ENCODE measurements at regions not wholly inside any gene's neighbourhood (a gene's known extent, or its start where the extent isn't known, plus 50 kb on each side); places are given as distances from the start of the nearest gene placed in this dataset.
A peak's percentile ranks its signal among the peaks of the same experiment; 100 is the strongest.

- Histone ChIP-seq H3K9ac (ENCODE audit: low read length) (no peak overlapping the region), H3K9me3 (ENCODE audit: control insufficient read depth, low read depth, low read length) (no peaks in the 10 kb centered on the region), H3K4me3 (ENCODE audit: low read length) (no peak overlapping the region), H3K27ac (ENCODE audit: low read length) (no peak overlapping the region), H3K27me3 (ENCODE audit: control insufficient read depth, insufficient read depth, low read length) (peaks cover under 1% of the 10 kb centered on the region), H3K36me3 (ENCODE audit: control insufficient read depth, low read depth, low read length) (no peaks in the 10 kb centered on the region), H3K4me1 (ENCODE audit: control insufficient read depth, low read depth, low read length) (peaks cover 47% of the 10 kb centered on the region)
These were observed 82.7 kb upstream of the PRDM1 start for GRCh38 chr6:106003268-106003987.

DNA sequence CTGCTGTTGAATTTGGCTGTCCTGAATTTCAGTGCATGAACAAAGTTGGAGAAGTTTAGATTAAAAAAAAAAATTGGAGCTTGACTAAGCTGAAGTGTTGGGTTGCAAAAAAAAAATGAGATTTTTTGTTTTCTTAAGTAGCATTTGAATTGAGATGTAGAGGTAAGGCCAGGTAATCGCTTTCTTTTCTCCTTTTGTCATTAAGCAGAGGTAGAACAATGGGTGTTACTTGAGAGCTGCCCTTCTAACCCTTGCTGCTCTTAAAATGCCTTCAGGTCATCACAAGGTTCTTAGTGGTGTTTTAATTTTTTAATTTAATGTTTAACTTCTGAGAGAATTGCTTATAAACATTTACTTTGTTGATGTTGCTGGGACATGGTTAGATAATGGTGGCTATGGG lies 84.1 kb upstream of the PRDM1 start:
- H3K27me3 ChIP-seq (ENCODE audit: control insufficient read depth, insufficient read depth, low read length), result peaks cover 15% of the 10 kb centered on the region
- H3K36me3 ChIP-seq (ENCODE audit: control insufficient read depth, low read depth, low read length), result no peaks in the 10 kb centered on the region
- H3K9me3 ChIP-seq (ENCODE audit: control insufficient read depth, low read depth, low read length), result no peaks in the 10 kb centered on the region
- H3K4me3 ChIP-seq (ENCODE audit: low read length), result peak overlapping the region; percentile 37
- no peak overlapping the region for H3K27ac ChIP-seq (ENCODE audit: low read length)
- peak overlapping the region; percentile 12 for H3K9ac ChIP-seq (ENCODE audit: low read length)
- H3K4me1 ChIP-seq (ENCODE audit: control insufficient read depth, low read depth, low read length), result peaks cover 49% of the 10 kb centered on the region

DNA sequence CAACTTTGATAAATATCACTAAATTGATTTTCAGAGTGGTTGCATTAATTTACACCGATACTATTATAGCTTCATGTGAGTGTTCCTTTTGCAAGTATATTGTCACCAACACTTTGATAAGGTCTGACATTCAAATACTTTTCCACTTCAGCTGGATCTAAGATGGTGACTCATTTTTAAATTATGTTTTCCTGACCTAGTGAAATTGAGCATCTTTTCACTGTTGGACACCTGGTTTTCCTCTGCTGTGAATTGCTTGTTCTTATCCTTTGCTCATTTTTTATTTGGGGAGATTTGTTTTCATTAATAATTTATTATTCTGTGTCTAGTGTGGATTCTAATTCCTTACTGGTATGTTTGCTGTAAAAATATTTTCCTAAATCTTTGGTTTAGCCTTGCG lies 85.2 kb upstream of the PRDM1 start:
- no peak overlapping the region for H3K4me3 ChIP-seq (ENCODE audit: low read length)
- peaks cover 26% of the 10 kb centered on the region for H3K27me3 ChIP-seq (ENCODE audit: control insufficient read depth, insufficient read depth, low read length)
- H3K9me3 ChIP-seq (ENCODE audit: control insufficient read depth, low read depth, low read length), result no peaks in the 10 kb centered on the region
- H3K4me1 ChIP-seq (ENCODE audit: control insufficient read depth, low read depth, low read length), result peaks cover 48% of the 10 kb centered on the region
- H3K36me3 ChIP-seq (ENCODE audit: control insufficient read depth, low read depth, low read length), result no peaks in the 10 kb centered on the region
- H3K27ac ChIP-seq (ENCODE audit: low read length), result no peak overlapping the region
- H3K9ac ChIP-seq (ENCODE audit: low read length), result no peak overlapping the region

GRCh38 chr6:105997482-105997881 lies 88.7 kb upstream of the PRDM1 start:
- Histone ChIP-seq H3K27ac (ENCODE audit: low read length) (no peak overlapping the region), H3K4me3 (ENCODE audit: low read length) (no peak overlapping the region), H3K4me1 (ENCODE audit: control insufficient read depth, low read depth, low read length) (peaks cover 37% of the 10 kb centered on the region), H3K36me3 (ENCODE audit: control insufficient read depth, low read depth, low read length) (no peaks in the 10 kb centered on the region), H3K9ac (ENCODE audit: low read length) (no peak overlapping the region), H3K9me3 (ENCODE audit: control insufficient read depth, low read depth, low read length) (no peaks in the 10 kb centered on the region), H3K27me3 (ENCODE audit: control insufficient read depth, insufficient read depth, low read length) (peaks cover 60% of the 10 kb centered on the region)

DNA sequence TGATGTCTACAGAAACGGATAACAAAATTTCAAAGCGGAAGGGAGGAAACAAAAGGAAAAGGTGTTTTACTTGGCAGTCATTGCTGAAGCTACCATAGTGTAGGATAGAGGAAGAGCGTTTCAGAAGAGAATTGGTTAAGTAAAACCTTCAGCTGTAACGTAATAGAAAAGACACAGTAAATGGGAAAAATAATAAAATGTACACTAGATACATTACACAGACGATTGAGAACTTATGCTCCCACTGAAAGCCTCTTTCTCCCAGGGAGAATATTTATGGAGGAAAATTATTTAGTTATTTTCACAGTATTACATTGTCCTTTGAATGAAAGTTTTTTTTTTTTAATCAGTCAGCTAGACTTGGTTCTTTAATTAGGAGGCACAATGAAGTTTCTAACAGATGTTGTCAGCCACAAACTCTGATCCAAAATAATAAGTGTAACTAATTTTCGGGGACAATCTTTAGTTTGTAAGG lies 90.7 kb upstream of the PRDM1 start:
- H3K4me1 ChIP-seq (ENCODE audit: control insufficient read depth, low read depth, low read length), result peaks cover 24% of the 10 kb centered on the region
- no peak overlapping the region for H3K27ac ChIP-seq (ENCODE audit: low read length)

GRCh38 chr6:105994591-105995390 lies 91.3 kb upstream of the PRDM1 start:
- H3K27ac ChIP-seq (ENCODE audit: low read length), result no peak overlapping the region
- no peak overlapping the region for H3K9ac ChIP-seq (ENCODE audit: low read length)
- H3K4me3 ChIP-seq (ENCODE audit: low read length), result peak overlapping the region; percentile 85
- H3K4me1 ChIP-seq (ENCODE audit: control insufficient read depth, low read depth, low read length), result peaks cover 24% of the 10 kb centered on the region
- peaks cover 87% of the 10 kb centered on the region for H3K27me3 ChIP-seq (ENCODE audit: control insufficient read depth, insufficient read depth, low read length)
- no peaks in the 10 kb centered on the region for H3K36me3 ChIP-seq (ENCODE audit: control insufficient read depth, low read depth, low read length)
- H3K9me3 ChIP-seq (ENCODE audit: control insufficient read depth, low read depth, low read length), result no peaks in the 10 kb centered on the region

More for the DNA sequence above, 90.7 kb upstream of the PRDM1 start:
- Histone ChIP-seq H3K27me3 (ENCODE audit: control insufficient read depth, insufficient read depth, low read length) (peaks cover 81% of the 10 kb centered on the region), H3K4me3 (ENCODE audit: low read length) (peak overlapping the region; percentile 85), H3K9me3 (ENCODE audit: control insufficient read depth, low read depth, low read length) (no peaks in the 10 kb centered on the region), H3K9ac (ENCODE audit: low read length) (no peak overlapping the region), H3K36me3 (ENCODE audit: control insufficient read depth, low read depth, low read length) (no peaks in the 10 kb centered on the region)

- Histone ChIP-seq H3K36me3 (ENCODE audit: control insufficient read depth, low read depth, low read length) (no peaks in the 10 kb centered on the region), H3K4me1 (ENCODE audit: control insufficient read depth, low read depth, low read length) (peaks cover 24% of the 10 kb centered on the region), H3K9ac (ENCODE audit: low read length) (no peak overlapping the region), H3K27me3 (ENCODE audit: control insufficient read depth, insufficient read depth, low read length) (peaks cover 94% of the 10 kb centered on the region), H3K4me3 (ENCODE audit: low read length) (peak overlapping the region; percentile 85), H3K9me3 (ENCODE audit: control insufficient read depth, low read depth, low read length) (no peaks in the 10 kb centered on the region), H3K27ac (ENCODE audit: low read length) (no peak overlapping the region)
These were observed 92.0 kb upstream of the PRDM1 start for GRCh38 chr6:105994118-105994590.

GRCh38 chr6:105993341-105994117 lies 92.6 kb upstream of the PRDM1 start:
- Histone ChIP-seq H3K9ac (ENCODE audit: low read length) (no peak overlapping the region), H3K4me1 (ENCODE audit: control insufficient read depth, low read depth, low read length) (peaks cover 24% of the 10 kb centered on the region), H3K4me3 (ENCODE audit: low read length) (peak overlapping the region; percentile 85)

DNA sequence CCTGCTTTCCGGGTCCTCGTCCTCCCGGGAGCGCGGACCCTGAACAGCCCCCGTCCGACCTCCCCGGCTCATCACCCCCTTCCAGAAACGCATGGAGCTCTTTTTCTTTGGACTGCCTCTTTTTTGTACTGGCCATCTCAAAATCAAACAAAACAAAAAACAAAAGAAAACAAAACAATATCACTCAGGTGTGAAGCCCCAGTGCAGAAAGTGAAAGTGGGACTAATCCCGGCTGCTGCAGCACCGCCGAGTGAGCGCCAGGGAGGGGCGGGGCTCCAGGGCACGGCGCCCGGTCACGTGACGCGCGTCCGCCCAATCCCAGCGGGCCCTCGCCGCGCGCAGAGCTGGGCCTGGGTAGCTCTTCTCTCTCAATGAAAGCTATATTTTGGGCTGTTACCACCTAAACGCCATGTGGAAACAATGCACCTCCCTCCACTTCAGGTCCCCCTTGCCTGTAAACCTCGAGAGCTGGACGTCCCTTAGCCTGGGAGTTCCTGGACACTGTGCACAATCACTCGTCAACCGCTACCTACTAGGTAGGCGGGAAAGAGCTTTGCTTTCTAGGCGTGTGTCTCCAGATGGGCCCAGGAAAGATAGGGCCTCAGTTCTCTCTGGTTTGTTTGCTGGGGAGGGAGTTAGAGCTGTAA lies 93.7 kb upstream of the PRDM1 start:
- H3K27ac ChIP-seq (ENCODE audit: low read length), result no peak overlapping the region
- no peaks in the 10 kb centered on the region for H3K36me3 ChIP-seq (ENCODE audit: control insufficient read depth, low read depth, low read length)
- peaks cover 24% of the 10 kb centered on the region for H3K4me1 ChIP-seq (ENCODE audit: control insufficient read depth, low read depth, low read length)
- H3K4me3 ChIP-seq (ENCODE audit: low read length), result peak overlapping the region; percentile 85
- H3K27me3 ChIP-seq (ENCODE audit: control insufficient read depth, insufficient read depth, low read length), result peaks cover 100% of the 10 kb centered on the region
- no peak overlapping the region for H3K9ac ChIP-seq (ENCODE audit: low read length)
- H3K9me3 ChIP-seq (ENCODE audit: control insufficient read depth, low read depth, low read length), result no peaks in the 10 kb centered on the region

More at GRCh38 chr6:105993341-105994117, 92.6 kb upstream of the PRDM1 start:
- no peaks in the 10 kb centered on the region for H3K9me3 ChIP-seq (ENCODE audit: control insufficient read depth, low read depth, low read length)
- H3K36me3 ChIP-seq (ENCODE audit: control insufficient read depth, low read depth, low read length), result no peaks in the 10 kb centered on the region
- H3K27me3 ChIP-seq (ENCODE audit: control insufficient read depth, insufficient read depth, low read length), result peaks cover 100% of the 10 kb centered on the region
- no peak overlapping the region for H3K27ac ChIP-seq (ENCODE audit: low read length)

- Histone ChIP-seq H3K9me3 (ENCODE audit: control insufficient read depth, low read depth, low read length) (no peaks in the 10 kb centered on the region), H3K4me3 (ENCODE audit: low read length) (peak overlapping the region; percentile 85), H3K9ac (ENCODE audit: low read length) (no peak overlapping the region), H3K36me3 (ENCODE audit: control insufficient read depth, low read depth, low read length) (no peaks in the 10 kb centered on the region), H3K27me3 (ENCODE audit: control insufficient read depth, insufficient read depth, low read length) (peaks cover 100% of the 10 kb centered on the region), H3K4me1 (ENCODE audit: control insufficient read depth, low read depth, low read length) (peaks cover 22% of the 10 kb centered on the region), H3K27ac (ENCODE audit: low read length) (no peak overlapping the region)
These were observed 94.4 kb upstream of the PRDM1 start for GRCh38 chr6:105991561-105992314.
